ENCODE measurements at regions not wholly inside any gene's neighbourhood (a gene's known extent, or its start where the extent isn't known, plus 50 kb on each side); places are given as distances from the start of the nearest gene placed in this dataset.

DNA sequence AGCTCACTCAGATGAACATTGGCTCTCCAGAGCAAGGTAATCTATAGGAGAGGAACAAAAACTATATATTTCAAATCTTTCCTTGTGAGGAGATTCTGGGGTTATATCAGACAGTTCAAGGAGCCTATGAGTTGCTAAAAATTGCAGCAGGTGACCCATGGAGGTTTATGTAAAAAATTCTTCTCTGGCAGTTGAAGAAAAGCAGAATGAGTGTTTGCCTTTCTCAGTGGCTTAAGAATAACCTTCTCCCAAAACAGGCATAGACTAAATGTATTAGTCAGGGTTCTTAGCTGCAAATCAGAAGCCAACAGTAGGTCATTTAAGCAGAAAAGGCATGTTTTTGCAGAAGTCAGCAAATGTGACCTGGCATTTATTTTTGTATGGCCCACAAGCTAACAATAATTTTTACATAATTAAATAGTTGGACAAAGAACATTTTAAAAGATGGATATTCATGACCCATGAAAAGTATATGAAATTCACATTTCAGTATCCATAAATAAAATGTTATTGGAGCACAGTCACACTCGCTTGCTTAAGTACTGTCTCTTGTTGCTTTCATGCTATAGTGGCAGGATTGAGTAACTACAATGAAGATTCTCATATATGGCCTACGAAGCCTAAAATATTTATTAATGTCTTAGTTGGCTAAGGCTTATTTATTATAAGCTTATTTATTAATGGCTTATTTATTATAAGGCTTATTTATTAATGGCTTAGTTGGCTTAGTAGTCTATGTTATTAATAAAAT, 93.4 kb upstream of the TLK1 start:
- Histone ChIP-seq H2BK15ac (ENCODE audit: low read depth, poor library complexity, severe bottlenecking) (no peak overlapping the region), H3K27me3 (ENCODE audit: control insufficient read depth in 1 of 2, insufficient read depth in 1 of 2, low read length in 2 of 2) (no peaks in the 10 kb centered on the region), H3K9ac (ENCODE audit: low read length) (no peak overlapping the region), H3K9me3 (ENCODE audit: control insufficient read depth, low read length) (peaks cover 7% of the 10 kb centered on the region), H4K8ac (ENCODE audit: low read length) (no peak overlapping the region), H3K4ac (ENCODE audit: low read depth in 1 of 2, low read length in 2 of 2) (no peak overlapping the region), H3K4me3 (ENCODE audit: insufficient read depth in 1 of 2, low read depth in 1 of 2, low read length in 2 of 2) (no peak overlapping the region), H2AFZ (ENCODE audit: low read depth, low read length) (no peak overlapping the region), H3K27ac (ENCODE audit: low read length, poor library complexity, severe bottlenecking) (no peak overlapping the region), H3K23ac (ENCODE audit: low read length in 2 of 2) (no peak overlapping the region), H2BK5ac (ENCODE audit: low read depth, low read length, poor library complexity, severe bottlenecking) (no peak overlapping the region), H3K4me2 (ENCODE audit: low read length, poor library complexity, severe bottlenecking) (no peak overlapping the region), H3K79me1 (replicated peaks; ENCODE audit: low read length, poor library complexity, severe bottlenecking) (no peaks in the 10 kb centered on the region), H3K14ac (ENCODE audit: low read length in 2 of 2) (no peak overlapping the region), H2BK120ac (ENCODE audit: low read depth, low read length) (no peak overlapping the region), H2AK5ac (ENCODE audit: low read length, severe bottlenecking) (no peak overlapping the region), H3K4me1 (ENCODE audit: control insufficient read depth, insufficient read depth, low read depth, low read length) (no peaks in the 10 kb centered on the region), H3K36me3 (ENCODE audit: control insufficient read depth in 1 of 2, insufficient read depth in 2 of 2, low read depth in 1 of 2, low read length in 2 of 2) (no peaks in the 10 kb centered on the region), H2BK12ac (ENCODE audit: low read length in 2 of 2) (no peak overlapping the region), H4K91ac (ENCODE audit: low read length) (no peak overlapping the region), H3K18ac (ENCODE audit: low read depth in 1 of 2, low read length in 2 of 2) (no peak overlapping the region)
- no peak for DNase-seq
- WGBS, result 100% methylated on average over 1 of the region's 2 CpGs

DNA sequence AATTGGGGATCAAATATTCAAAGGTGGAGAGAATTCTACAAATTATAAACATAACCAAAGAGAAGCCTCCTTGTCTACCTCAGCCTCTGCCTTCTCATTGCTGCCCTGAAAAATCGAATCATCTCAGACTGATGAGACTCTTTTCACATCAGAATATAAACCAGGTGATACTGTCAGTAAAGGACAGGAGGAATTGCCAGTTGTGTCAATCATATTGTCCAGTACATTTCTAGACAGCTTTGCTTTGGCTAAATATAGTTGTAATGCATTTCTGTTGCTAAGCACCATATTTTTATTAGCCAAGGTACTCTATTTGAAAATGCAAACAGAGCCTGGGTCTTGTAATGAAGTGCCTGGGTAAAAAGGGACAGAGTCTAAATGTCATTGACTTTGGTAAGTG, 92.6 kb upstream of the TLK1 start:
- H2BK15ac ChIP-seq (ENCODE audit: low read depth, poor library complexity, severe bottlenecking), result no peak overlapping the region
- no peak overlapping the region for H3K4me2 ChIP-seq (ENCODE audit: low read length, poor library complexity, severe bottlenecking)
- H3K4ac ChIP-seq (ENCODE audit: low read depth in 1 of 2, low read length in 2 of 2), result no peak overlapping the region
- no peak overlapping the region for H2AFZ ChIP-seq (ENCODE audit: low read depth, low read length)
- H2AK5ac ChIP-seq (ENCODE audit: low read length, severe bottlenecking), result no peak overlapping the region
- no peak overlapping the region for H3K27ac ChIP-seq (ENCODE audit: low read length, poor library complexity, severe bottlenecking)
- H2BK5ac ChIP-seq (ENCODE audit: low read depth, low read length, poor library complexity, severe bottlenecking), result no peak overlapping the region
- H3K4me1 ChIP-seq (ENCODE audit: control insufficient read depth, insufficient read depth, low read depth, low read length), result no peaks in the 10 kb centered on the region
- H3K4me3 ChIP-seq (ENCODE audit: insufficient read depth in 1 of 2, low read depth in 1 of 2, low read length in 2 of 2), result no peak overlapping the region
- no peaks in the 10 kb centered on the region for H3K36me3 ChIP-seq (ENCODE audit: control insufficient read depth in 1 of 2, insufficient read depth in 2 of 2, low read depth in 1 of 2, low read length in 2 of 2)
- no peak overlapping the region for H2BK120ac ChIP-seq (ENCODE audit: low read depth, low read length)
- H4K8ac ChIP-seq (ENCODE audit: low read length), result no peak overlapping the region
- no peaks in the 10 kb centered on the region for H3K27me3 ChIP-seq (ENCODE audit: control insufficient read depth in 1 of 2, insufficient read depth in 1 of 2, low read length in 2 of 2)
- no peak overlapping the region for H3K9ac ChIP-seq (ENCODE audit: low read length)
- H3K18ac ChIP-seq (ENCODE audit: low read depth in 1 of 2, low read length in 2 of 2), result no peak overlapping the region
- H3K14ac ChIP-seq (ENCODE audit: low read length in 2 of 2), result no peak overlapping the region
- peaks cover 7% of the 10 kb centered on the region for H3K9me3 ChIP-seq (ENCODE audit: control insufficient read depth, low read length)
- no peak overlapping the region for H2BK12ac ChIP-seq (ENCODE audit: low read length in 2 of 2)
- no peak overlapping the region for H4K91ac ChIP-seq (ENCODE audit: low read length)
- no peak for DNase-seq
- H3K23ac ChIP-seq (ENCODE audit: low read length in 2 of 2), result no peak overlapping the region
- H3K79me1 ChIP-seq (replicated peaks; ENCODE audit: low read length, poor library complexity, severe bottlenecking), result no peaks in the 10 kb centered on the region
- 100% methylated on average over 1 of the region's 1 CpG for WGBS

GRCh38 chr2:171249689-171250088, 89.0 kb upstream of the TLK1 start:
- no peak overlapping the region for H3K23ac ChIP-seq (ENCODE audit: low read length in 2 of 2)
- DNase-seq, result no peak
- H2BK120ac ChIP-seq (ENCODE audit: low read depth, low read length), result no peak overlapping the region
- peaks cover 0 to 3% of the 10 kb centered on the region in 2 experiments for H3K36me3 ChIP-seq (ENCODE audit: control insufficient read depth in 1 of 2, insufficient read depth in 2 of 2, low read depth in 1 of 2, low read length in 2 of 2)
- no peak overlapping the region for H2AFZ ChIP-seq (ENCODE audit: low read depth, low read length)
- H3K79me1 ChIP-seq (replicated peaks; ENCODE audit: low read length, poor library complexity, severe bottlenecking), result no peaks in the 10 kb centered on the region
- H2BK15ac ChIP-seq (ENCODE audit: low read depth, poor library complexity, severe bottlenecking), result no peak overlapping the region
- no peak overlapping the region for H4K8ac ChIP-seq (ENCODE audit: low read length)
- H2BK5ac ChIP-seq (ENCODE audit: low read depth, low read length, poor library complexity, severe bottlenecking), result no peak overlapping the region
- no peaks in the 10 kb centered on the region for H3K27me3 ChIP-seq (ENCODE audit: control insufficient read depth in 1 of 2, insufficient read depth in 1 of 2, low read length in 2 of 2)
- H3K4ac ChIP-seq (ENCODE audit: low read depth in 1 of 2, low read length in 2 of 2), result no peak overlapping the region
- H3K14ac ChIP-seq (ENCODE audit: low read length in 2 of 2), result no peak overlapping the region
- H3K4me3 ChIP-seq (ENCODE audit: insufficient read depth in 1 of 2, low read depth in 1 of 2, low read length in 2 of 2), result no peak overlapping the region
- no peak overlapping the region for H2BK12ac ChIP-seq (ENCODE audit: low read length in 2 of 2)
- no peak overlapping the region for H3K4me2 ChIP-seq (ENCODE audit: low read length, poor library complexity, severe bottlenecking)
- no peak overlapping the region for H3K27ac ChIP-seq (ENCODE audit: low read length, poor library complexity, severe bottlenecking)
- no peaks in the 10 kb centered on the region for H3K4me1 ChIP-seq (ENCODE audit: control insufficient read depth, insufficient read depth, low read depth, low read length)
- no peak overlapping the region for H3K18ac ChIP-seq (ENCODE audit: low read depth in 1 of 2, low read length in 2 of 2)
- H3K9me3 ChIP-seq (ENCODE audit: control insufficient read depth, low read length), result peaks cover 17% of the 10 kb centered on the region
- 86% methylated on average over 1 of the region's 1 CpG for WGBS
- H3K9ac ChIP-seq (ENCODE audit: low read length), result no peak overlapping the region
- no peak overlapping the region for H4K91ac ChIP-seq (ENCODE audit: low read length)
- no peak overlapping the region for H2AK5ac ChIP-seq (ENCODE audit: low read length, severe bottlenecking)

DNA sequence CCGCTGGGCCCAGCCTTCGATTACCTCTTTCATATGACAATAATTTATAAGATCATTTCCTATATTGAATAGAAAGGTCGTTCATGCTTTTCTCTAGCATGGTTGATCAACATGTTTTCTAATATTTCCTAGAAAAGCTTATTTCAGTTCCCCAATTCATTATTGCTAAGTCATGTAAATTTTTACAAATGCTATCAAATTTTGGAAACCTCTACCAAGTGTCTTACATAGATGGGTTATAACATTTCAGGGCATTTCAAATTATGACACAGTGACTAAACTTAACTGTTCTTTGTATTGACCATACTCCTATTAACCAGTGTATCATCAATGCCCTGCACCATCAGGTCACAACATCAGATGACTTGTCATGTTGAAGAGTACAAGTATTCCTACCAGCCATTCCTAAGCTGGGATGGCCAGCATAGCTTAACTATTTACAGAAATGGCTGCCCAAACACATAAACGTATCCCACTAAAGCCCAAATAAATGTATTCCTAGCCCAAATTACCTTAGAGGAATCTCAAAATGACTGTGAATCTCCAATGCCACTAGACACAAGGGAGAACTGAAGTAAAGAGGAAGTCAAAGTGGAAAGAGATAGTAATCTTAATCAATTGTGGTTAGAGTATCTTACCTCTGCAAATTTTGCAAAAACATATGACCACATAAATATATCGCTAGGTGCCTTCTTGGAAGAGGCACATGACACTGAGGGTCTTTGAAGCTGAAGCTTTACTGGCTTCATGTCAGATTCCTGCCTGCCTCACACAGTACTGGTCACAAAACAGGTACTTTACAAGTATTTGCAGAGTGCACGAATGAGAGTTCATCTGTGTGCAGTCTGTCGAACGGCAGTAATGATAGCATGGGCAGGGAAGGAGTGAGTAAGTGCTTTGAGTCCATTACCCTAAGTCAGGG, 87.3 kb upstream of the TLK1 start:
- Histone ChIP-seq H3K36me3 (ENCODE audit: control insufficient read depth in 1 of 2, insufficient read depth in 2 of 2, low read depth in 1 of 2, low read length in 2 of 2) (peaks cover 0 to 3% of the 10 kb centered on the region in 2 experiments), H3K4ac (ENCODE audit: low read depth in 1 of 2, low read length in 2 of 2) (no peak overlapping the region), H3K18ac (ENCODE audit: low read depth in 1 of 2, low read length in 2 of 2) (no peak overlapping the region), H3K4me2 (ENCODE audit: low read length, poor library complexity, severe bottlenecking) (no peak overlapping the region), H3K9me3 (ENCODE audit: control insufficient read depth, low read length) (peaks cover 17% of the 10 kb centered on the region), H2AK5ac (ENCODE audit: low read length, severe bottlenecking) (no peak overlapping the region), H4K91ac (ENCODE audit: low read length) (no peak overlapping the region), H3K23ac (ENCODE audit: low read length in 2 of 2) (no peak overlapping the region), H4K8ac (ENCODE audit: low read length) (no peak overlapping the region), H2BK120ac (ENCODE audit: low read depth, low read length) (no peak overlapping the region), H2BK5ac (ENCODE audit: low read depth, low read length, poor library complexity, severe bottlenecking) (no peak overlapping the region), H3K27me3 (ENCODE audit: control insufficient read depth in 1 of 2, insufficient read depth in 1 of 2, low read length in 2 of 2) (no peaks in the 10 kb centered on the region), H3K4me1 (ENCODE audit: control insufficient read depth, insufficient read depth, low read depth, low read length) (no peaks in the 10 kb centered on the region), H3K79me1 (replicated peaks; ENCODE audit: low read length, poor library complexity, severe bottlenecking) (no peaks in the 10 kb centered on the region), H3K9ac (ENCODE audit: low read length) (no peak overlapping the region), H3K4me3 (ENCODE audit: insufficient read depth in 1 of 2, low read depth in 1 of 2, low read length in 2 of 2) (no peak overlapping the region), H2BK12ac (ENCODE audit: low read length in 2 of 2) (no peak overlapping the region), H2BK15ac (ENCODE audit: low read depth, poor library complexity, severe bottlenecking) (no peak overlapping the region), H3K14ac (ENCODE audit: low read length in 2 of 2) (no peak overlapping the region), H3K27ac (ENCODE audit: low read length, poor library complexity, severe bottlenecking) (no peak overlapping the region), H2AFZ (ENCODE audit: low read depth, low read length) (no peak overlapping the region)
- 100% methylated on average over 4 of the region's 8 CpGs for WGBS
- no peak for DNase-seq

Data from mesenchymal stem cell (in vitro differentiated cells and primary cell).